ENCODE measurements at regions not wholly inside any gene's neighbourhood (a gene's known extent, or its start where the extent isn't known, plus 50 kb on each side); places are given as distances from the start of the nearest gene placed in this dataset.

DNA sequence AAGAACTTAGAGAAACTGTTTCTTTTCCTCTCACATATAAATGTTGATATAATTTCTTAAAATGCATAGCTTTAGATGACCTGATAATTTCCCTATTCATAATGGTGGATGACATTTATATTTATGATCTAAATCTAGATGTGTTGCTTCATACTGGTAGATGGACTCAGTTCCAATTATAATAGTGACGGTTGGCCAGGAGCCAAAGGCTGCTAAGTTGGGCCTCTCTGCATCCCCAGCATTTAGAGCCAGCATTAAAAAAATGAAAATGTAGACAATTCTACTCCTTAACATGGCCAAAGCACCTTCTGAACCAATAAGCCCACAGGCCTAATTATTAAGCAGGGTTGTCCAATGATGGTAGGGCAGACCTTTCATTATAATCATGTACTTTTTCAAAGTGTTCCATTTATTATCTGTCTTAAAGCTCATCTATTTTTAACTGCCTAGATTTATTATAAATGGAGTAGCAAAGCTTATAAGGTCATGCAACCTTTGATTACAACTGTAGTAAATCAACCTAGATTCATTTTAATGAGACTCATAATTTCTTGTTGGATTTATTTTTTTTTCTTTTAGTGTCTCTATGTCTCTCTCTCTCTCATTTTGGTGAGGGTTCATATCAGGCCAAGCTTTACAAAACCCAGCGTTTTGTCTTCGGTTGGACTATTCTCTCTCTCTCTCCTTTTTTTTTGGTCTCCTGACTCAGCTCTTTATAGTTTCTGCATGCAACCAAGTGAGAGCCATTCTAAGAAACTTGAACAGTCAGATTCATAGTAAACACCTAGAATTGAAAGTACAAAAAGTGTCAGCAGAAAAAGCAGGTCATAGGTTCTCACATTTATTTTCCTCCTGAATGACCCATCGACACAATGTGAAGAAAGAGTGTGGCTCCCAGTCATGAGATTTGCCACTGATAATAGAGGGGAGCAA, 2016.1 kb upstream of the PIK3C3 start:
- no peak for DNase-seq

DNA sequence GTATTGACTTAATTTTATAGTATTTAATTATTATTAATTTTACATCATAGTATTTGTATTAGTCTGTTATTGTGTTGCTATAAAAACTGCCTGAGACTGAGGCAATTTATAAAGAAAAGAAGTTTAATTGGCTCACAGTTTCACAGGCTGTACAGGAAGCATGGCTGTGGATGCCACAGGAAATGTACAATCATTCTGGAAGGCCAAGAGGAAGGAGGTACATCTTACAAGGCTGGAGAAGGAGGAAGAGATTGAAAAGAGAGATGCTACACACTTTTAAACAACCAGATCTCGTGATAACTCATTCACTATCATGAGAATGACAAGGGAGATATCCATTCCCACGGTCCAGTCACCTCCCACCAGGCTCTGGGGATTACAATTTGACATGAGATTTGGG, 2019.4 kb upstream of the PIK3C3 start:
- no peak for DNase-seq

DNA sequence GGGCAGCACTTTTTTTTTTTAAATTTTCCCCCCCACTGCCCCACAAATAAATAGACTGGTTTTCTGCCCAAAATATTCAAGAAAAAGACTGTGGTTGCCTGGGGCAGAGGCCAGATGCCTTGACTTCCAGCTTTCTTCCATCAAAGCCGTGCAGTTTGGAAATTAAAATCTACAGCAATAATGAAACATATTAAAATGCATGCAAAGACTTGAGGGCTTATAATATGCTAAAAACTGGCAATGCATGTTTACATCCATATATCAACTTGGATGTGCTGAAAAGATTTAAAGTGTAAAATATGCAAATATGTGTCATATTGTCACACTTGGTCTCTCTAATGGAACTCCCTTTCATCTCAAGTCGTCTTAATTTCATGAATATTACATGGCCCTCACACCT, 2036.2 kb upstream of the PIK3C3 start:
- no peak for DNase-seq

DNA sequence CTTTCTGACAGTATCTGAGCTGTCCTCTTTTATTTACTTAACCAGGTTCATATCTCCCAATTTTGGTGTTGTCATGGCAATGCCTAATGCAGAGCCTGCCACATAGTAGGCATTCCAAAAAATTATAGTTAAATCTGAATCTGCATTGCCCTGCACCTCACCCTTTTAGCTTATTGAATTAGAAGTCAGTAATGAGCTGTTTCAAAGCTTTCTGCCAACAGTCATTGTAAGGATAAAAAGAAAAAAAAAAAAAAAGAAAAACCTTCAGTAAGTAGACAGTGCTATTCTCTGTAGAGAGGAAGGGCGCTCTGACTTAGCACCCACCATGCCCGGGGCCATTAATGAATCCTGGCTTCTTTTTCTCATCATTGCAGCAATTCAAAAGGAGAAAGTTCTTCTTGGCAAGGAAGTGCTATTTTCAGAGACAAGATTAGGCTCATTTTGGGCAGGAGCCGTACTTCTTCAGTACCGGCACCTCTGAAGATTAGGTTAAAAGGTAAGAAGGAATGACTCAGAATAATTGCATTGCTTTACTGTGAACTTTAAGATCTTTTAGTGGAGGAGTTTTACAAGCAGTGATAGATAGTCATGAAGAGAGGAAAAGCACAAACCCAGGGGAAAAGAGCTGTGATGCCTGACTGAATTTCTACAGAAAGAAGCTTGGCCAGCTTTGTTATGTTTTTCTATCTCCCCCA, 2041.2 kb upstream of the PIK3C3 start:
- DNase-seq, result no peak

DNA sequence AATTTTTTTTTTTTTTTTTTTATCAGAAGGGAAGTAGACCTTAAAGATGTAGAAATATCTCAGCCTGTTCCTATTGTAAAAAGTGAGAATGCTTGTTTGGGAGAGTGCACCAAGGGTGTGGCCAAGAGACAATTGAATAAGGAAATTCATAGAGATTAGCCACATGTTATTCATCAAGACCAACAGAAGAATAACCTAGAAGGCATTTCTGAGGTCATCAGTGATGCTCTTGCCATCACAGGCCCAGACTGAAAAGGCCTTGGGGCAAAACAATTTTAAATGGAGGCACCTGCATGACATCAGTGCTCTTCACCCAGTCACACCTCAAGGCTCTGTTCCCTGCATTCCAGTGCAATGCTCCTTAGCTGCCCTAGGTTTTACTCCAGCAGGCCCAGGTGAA, 2043.3 kb upstream of the PIK3C3 start:
- DNase-seq, result no peak

DNA sequence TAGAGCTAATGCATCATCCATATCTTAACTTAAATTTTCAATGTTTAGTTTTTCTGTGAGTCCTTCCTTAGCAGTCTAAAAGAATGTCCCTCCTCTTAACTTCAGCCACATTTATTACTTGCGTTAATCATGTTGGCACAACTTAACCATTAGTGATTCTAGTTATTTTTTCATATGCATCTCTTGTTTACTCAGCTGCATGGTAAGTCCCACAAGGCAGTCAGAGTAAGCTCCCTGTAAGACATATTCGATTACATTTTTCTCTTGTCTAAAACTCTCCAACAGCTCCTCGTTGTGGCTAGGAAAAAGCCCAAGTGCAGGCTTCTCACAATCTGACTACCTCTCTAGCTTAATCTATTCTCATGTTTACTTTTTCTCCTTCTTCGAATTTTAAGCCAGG, 2045.3 kb upstream of the PIK3C3 start:
- no peak for DNase-seq

DNA sequence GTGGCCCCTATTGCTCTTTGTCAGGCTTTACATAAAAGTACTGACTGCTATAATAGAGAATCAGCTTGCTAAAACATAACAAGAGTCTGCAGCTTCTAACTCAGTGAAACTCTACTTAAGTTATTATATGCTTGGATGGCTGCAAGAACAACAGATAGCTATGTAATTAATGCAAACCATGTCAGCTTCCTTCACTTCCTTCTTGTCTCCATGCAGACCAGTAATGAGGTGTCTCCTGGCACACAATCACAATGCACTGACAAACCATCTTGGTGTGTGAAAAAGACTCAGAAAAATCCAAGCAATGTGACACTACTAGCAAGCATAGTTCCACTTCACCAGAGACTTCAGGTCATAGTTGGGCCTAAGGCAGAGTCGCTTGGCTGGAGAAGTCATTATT, 2068.9 kb upstream of the PIK3C3 start:
- DNase-seq, result no peak

DNA sequence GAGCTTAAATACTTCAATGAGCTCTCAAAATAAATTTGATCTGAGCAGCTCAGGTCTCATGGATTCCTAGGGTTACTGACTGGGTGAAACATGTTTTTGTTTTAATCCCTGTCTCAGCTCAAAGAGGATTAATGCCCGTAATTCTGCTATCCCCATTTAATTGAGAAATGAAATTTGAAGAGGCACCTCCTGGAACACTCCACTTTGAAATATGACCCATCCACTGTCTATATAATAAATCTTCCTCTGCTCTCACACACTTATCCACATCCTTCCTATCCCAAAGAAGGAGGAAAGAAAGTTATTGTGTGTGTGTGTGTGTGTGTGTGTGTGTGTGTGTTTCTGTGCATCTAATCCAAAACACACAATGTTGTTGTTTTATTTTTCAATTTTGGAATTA, 2082.4 kb upstream of the PIK3C3 start:
- DNase-seq, result no peak

DNA sequence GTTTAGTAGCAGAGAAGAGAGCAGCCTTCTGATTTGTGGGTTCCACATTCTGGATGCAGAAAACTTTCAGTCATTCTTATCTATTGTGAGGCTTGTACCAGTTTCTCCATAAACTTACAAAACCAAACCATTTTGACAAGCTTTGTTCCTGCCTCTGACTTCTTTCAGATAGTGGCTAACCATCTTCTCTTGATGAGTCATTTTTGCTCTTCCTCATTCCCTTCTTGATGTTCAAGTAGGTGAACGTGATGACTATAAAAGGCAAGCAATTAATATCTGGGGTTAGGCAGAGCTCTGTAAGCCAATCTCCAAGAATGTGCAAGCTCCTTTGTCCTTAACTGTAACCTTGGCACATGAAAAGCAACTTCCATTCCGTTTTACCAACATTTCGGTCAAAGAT, 2083.1 kb upstream of the PIK3C3 start:
- no peak for DNase-seq

DNA sequence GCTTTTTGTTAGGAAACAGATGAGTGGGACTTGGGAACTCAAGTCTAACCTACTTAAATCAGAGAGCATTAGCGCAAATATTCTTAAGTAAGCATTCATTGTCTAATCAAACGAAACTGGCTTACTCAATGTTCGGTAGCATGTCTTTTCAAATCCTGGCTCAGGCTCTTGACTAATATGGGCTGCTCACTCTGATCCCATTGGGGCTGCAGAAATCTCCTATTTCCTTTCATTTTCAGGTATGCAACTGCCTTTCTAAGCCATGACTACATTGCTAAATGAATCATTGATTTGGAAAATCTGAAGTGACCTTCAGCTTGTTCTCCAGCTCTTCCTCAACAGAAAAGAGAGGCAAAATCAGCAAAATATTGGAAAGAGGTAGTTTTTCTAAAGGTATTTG, 2084.4 kb upstream of the PIK3C3 start:
- no peak for DNase-seq

DNA sequence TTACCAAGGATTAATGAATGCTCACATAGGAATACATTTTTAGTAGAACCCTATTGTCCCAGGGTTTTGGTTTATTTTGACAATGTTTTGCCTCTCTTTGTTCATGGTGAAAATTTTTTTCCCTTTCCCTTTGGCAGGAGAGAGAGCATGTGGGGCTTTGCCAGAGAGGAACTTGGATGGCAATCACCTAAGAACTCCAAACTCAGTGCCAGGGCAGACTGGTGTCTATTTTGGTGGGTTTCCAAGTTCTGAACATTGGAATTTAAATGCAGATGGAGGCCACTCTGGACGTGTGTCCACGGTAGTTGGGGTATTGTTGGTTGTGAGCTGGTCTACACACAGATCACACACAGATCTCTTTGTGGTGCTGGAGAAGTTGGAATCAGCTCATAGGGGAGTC, 2091.1 kb upstream of the PIK3C3 start:
- DNase-seq, result no peak

DNA sequence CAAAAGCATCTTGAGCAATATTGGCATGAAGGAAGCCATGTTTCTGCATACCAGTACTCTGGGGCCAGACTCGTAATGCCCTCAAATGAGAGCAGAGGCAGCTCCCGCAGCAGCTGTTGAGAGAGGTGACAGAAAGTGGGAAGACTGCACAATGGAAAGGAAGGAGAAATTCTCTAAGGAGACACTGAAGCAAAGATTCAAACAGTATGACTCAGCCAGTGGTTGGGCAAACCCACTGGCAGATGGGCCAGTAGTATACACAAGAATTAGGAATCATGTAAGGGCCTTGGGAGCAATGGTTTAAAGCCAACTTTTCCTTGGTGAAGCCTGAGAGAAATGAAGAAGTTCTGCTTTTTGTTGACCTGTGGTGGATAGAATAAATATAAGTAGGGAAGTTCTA, 2092.7 kb upstream of the PIK3C3 start:
- DNase-seq, result no peak

DNA sequence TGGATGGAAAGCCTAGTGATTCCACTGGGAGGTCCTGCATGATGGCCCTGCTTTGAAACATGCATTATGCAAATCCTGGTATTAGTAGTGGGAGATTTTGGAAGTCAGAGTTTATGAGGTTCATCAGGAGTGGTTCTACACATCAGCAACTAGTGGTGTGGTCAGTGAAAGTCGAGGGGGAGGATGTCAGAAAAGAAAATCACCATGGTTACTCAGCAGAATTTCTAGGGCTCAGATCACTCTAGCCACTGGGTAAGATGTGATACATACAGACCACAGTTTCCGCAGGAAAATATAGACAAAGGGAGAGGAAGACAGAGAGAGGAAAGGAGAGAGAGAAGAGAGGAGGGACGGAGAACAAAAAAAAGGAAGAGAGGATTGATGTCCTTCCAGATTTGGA, 2100.7 kb upstream of the PIK3C3 start:
- no peak for DNase-seq

DNA sequence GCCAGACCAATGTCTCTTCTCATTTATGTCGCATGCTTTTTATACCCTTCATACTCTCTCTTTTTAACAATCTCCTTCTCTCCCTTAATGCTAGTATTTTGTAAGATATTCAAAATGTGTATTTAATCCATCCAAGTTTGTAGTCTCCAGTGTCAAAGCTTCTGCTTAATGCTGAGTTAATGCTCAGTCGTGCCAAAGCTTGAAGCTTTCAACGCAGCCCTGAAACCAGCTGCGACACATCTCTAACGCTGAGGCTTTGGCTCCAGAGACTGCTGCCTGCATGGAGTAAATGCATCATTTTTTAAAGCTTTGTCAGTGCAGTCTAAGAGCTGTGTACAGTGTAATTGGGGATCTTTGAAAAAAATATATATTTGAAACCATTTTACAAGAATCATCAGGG, 2108.8 kb upstream of the PIK3C3 start:
- no peak for DNase-seq

DNA sequence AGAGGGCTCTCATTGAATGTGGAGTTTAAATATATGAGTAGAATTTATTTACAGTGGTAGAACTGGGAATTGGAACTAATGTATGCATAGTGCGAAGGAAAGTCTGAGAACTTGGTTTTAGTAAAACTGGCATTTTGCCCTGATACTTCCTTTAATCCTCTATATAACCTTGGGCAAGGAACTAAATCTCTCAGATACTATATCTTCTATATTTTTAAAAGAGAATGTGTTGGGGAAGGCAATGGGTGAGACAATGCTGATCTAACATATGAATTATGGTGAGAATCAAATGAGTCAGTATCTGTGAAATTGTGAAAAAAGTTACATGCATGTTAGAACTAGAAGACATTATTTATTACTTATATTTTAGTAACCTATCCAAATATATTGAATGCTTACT, 2109.4 kb upstream of the PIK3C3 start:
- no peak for DNase-seq

DNA sequence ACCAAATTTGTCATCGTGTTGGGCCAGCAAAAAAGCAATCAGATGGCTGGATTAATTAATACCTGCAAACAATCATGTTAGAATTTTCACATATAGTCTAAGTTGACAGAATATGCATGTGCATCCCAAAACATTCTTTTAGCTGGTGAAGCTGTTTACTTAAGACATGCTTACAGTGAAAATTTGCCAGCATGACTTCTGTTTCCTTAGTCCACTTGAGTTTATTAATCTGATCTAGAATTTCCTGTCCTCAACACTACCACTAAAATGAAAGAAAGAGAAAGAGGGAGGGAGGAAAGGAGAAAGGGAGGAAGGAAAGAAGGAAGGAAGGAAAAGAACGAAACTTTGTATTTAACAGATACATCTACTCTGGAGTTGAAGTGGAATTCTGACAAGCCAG, 2109.9 kb upstream of the PIK3C3 start:
- no peak for DNase-seq

DNA sequence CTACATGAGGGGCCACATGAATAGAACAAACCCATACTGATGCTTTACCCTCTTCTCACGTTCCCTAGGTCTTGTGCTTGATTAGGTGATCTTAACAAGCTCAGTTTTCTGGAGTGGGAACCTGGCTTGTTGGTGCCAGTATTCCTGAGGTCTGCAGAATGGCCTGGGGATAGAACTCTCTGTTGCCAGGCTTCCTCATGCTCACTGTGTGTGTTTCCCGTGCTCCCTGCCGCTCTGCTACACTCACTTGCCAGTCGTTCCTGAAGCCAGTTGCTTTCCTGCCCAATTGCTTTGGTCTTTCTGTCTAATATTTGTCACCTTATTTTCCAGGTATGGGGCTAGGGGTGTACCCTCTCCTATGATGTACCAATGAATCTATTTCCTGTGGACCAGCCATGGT, 2111.5 kb upstream of the PIK3C3 start:
- no peak for DNase-seq

DNA sequence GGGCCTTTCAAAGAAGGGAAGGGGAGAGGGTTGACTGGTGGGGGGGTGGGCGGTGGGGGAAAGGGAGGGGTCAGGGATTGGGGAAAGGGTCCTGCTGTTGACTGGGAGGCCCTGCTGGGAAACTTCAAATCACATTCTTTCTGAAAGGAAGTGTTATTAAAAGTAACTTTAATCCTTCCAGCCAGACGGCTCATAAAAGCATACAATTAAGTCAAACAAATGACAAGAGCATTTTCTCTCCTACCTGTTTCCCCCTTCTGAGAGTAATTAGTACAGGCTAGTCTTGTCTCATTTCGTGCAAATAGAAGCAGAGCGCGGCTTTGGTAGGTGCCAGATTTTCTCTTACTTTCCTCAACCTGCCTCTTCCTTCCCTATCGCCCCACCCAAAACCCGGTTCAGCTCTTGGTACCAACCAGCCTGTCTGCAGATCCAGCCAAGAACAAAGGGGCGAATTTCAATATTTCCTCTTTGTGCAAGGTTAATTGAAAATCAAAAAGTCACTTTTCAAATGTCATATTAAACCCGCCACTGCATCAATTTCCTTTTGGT, 2112.6 kb upstream of the PIK3C3 start:
- DNase-seq, result no peak

DNA sequence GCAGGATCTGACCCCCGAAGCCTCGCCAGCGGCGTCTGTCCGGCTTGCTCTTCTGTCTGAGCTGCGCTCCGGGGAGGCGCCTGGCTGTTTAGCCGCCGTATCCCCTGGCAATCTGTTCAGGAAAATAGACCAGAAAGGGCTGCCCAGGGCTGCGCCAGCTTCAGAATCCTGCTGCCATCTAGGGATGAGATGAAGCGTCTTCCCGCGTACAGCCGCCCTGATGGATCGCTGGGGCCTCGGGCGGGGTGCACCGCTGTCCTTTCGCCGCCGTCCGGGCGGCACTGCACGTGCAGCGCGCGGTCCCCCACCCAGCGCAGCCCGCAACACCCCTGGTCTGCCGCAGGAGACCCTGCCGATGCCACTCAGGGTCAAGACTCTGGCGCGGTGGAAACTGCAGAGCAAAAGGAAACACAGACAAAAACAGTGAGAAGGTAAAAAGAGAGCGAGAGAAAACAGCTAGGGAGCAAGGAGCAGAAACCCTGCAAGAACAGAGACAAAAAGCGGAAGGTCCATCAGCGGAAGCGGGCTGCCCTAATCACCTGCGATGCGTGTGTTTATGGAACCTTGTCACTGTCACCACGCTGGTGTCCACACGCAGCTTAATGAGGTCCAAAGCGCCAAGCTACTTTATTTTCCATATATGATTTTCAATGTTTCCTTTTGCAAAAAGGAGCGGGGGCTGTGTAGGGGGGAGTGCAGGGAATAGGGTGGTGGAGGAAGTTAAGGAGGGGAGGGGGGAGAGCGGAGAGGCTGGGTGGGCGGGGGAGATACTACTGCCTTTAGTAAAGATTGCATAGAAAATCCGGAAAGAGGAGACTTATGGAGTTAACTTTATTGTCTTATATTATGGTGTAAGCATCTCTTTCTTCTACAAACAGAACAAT, 2113.3 kb upstream of the PIK3C3 start:
- no peak for DNase-seq

DNA sequence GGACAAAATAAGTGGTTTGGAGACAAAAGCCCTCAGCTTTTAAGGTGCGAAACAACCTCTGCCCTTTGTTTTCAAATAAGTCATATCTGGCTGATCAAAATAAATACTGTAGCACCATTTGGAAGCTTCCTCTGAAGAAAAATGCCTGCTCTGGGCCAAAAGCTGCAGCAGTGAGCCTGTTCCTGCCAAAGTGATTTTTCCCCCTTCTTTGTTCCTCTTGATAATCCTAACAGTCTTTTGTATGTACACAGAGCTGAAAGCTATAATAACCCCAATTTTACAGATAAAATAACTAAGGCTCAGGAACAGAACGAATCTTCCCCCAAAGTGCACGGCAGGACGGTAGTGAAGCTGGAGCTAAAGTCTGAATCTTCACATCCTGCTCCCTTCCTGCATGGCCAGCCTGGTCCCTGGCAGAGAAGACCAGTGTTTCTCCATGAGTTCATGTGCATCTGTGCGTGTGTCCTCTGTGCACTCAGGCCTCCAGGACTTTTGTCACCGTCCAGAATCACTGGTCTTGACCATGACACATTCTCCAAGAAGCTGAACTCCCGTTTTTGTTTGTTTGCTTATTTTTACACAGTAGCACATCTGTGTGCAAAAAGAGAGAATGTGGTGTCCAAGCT, 2114.1 kb upstream of the PIK3C3 start:
- no peak for DNase-seq

DNA sequence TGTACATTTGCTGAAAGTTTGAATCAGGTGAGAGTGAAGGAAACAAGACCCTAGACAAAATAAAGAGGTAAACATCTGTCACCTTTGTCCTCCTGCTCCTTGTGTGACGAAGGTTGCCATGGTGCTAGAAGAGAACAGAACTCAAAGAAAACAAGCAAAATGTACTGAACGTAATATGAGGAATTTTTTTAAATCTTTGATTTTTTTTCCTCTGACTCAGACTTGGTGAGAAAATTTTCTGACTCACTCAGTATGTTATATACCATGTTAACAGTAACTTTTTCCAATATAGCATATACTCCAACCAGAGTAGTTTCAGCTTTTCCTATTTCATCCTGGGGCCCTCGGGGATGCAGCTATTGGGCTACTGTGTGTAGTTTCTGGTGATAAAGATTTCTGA, 2114.6 kb upstream of the PIK3C3 start:
- no peak for DNase-seq

DNA sequence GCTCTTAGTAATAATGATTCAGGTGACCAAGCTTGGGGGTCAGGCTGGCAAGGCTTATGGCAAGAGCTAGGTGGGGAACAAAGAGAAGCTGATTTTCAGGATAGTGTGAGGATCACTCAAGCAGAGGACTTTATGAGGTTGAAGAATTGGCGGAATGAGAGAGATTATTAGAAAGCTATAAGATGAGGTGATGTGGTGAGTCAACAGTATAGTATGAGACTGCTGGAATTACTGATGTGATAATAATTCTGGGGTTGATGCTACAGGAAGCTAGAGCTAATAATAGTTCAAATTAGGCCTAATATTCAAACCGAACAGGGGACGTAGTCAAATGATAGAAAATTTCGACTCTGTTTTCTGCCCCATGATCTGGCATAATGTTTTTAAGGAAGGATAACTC, 2115.3 kb upstream of the PIK3C3 start:
- no peak for DNase-seq

DNA sequence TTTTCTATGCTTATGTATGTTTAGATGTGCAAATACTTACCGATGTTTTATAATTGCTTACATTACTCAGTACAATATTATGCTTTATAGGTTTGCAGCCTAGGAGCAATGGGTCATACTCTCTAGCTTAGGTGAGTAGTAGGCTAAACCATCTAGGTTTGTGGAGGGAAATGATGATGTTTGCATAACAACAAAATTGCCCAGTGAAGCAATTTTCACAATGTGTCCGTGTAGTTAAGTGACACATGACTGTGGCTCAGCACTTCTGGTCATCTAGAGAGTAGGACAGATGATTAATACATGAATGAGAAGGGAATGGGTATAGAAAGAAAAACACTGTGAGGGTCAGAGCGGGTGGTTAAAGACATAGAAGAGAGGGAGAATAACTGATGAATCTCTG, 2116.2 kb upstream of the PIK3C3 start:
- DNase-seq, result no peak
